HEK293T (cell line): ENCODE measurements at regions not wholly inside any gene's neighbourhood (a gene's known extent, or its start where the extent isn't known, plus 50 kb on each side); places are given as distances from the start of the nearest gene placed in this dataset.

Experiments
- SP1 ChIP-seq: fragments of 450-650 bp; IDR thresholded peaks from 2 replicates; pipeline ENCODE4 v1.6.1; 2017
- SUZ12 ChIP-seq: fragments of 450-650 bp; IDR thresholded peaks from 2 replicates; pipeline ENCODE4 v1.6.1; 2016; ENCODE audit warnings: mild to moderate bottlenecking

GRCh38 chr16:86789621-86790051, 211.3 kb downstream of the FOXL1 start:
- TF ChIP-seq SP1 = no peak
- no peak for TF ChIP-seq SUZ12
